ENCODE measurements at regions not wholly inside any gene's neighbourhood (a gene's known extent, or its start where the extent isn't known, plus 50 kb on each side); places are given as distances from the start of the nearest gene placed in this dataset.

- TF ChIP-seq CTCF (IDR thresholded peaks at IDR 0.05; ENCODE audit: low read depth, low read length, missing input control): no peak
- no peak for TF ChIP-seq GABPA (IDR thresholded peaks at IDR 0.05 in 1 of 2, conservative IDR thresholded peaks at IDR 0.05 in 1 of 2)
- no peak for TF ChIP-seq RAD21 (IDR thresholded peaks at IDR 0.05)
- TF ChIP-seq FOXA2 (IDR thresholded peaks at IDR 0.05): no peak
- no peak for TF ChIP-seq SP1 (IDR thresholded peaks at IDR 0.05)
- TF ChIP-seq MAX (IDR thresholded peaks at IDR 0.05): no peak
- no peak for TF ChIP-seq RXRA (IDR thresholded peaks at IDR 0.05)
- no peak for TF ChIP-seq ZBTB33 (IDR thresholded peaks at IDR 0.05)
- TF ChIP-seq EGR1 (IDR thresholded peaks at IDR 0.05; ENCODE audit: low read depth in 2 of 2): no peak
- TF ChIP-seq YY1 (IDR thresholded peaks at IDR 0.05): no peak
- TF ChIP-seq, protein P1, sequence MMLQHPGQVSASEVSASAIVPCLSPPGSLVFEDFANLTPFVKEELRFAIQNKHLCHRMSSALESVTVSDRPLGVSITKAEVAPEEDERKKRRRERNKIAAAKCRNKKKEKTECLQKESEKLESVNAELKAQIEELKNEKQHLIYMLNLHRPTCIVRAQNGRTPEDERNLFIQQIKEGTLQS (IDR thresholded peaks at IDR 0.05): no peak
- TF ChIP-seq, protein P2, sequence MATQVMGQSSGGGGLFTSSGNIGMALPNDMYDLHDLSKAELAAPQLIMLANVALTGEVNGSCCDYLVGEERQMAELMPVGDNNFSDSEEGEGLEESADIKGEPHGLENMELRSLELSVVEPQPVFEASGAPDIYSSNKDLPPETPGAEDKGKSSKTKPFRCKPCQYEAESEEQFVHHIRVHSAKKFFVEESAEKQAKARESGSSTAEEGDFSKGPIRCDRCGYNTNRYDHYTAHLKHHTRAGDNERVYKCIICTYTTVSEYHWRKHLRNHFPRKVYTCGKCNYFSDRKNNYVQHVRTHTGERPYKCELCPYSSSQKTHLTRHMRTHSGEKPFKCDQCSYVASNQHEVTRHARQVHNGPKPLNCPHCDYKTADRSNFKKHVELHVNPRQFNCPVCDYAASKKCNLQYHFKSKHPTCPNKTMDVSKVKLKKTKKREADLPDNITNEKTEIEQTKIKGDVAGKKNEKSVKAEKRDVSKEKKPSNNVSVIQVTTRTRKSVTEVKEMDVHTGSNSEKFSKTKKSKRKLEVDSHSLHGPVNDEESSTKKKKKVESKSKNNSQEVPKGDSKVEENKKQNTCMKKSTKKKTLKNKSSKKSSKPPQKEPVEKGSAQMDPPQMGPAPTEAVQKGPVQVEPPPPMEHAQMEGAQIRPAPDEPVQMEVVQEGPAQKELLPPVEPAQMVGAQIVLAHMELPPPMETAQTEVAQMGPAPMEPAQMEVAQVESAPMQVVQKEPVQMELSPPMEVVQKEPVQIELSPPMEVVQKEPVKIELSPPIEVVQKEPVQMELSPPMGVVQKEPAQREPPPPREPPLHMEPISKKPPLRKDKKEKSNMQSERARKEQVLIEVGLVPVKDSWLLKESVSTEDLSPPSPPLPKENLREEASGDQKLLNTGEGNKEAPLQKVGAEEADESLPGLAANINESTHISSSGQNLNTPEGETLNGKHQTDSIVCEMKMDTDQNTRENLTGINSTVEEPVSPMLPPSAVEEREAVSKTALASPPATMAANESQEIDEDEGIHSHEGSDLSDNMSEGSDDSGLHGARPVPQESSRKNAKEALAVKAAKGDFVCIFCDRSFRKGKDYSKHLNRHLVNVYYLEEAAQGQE (IDR thresholded peaks at IDR 0.05): no peak
- no peak for TF ChIP-seq JUND (IDR thresholded peaks at IDR 0.05)
- TF ChIP-seq NR2F2 (IDR thresholded peaks at IDR 0.05): no peak
These were observed 411.0 kb downstream of the LRATD1 start for GRCh38 chr2:15043336-15044058.

All from liver (tissue), 3 donors.